NCI-H187 (cell line): ENCODE measurements at regions not wholly inside any gene's neighbourhood (a gene's known extent, or its start where the extent isn't known, plus 50 kb on each side); places are given as distances from the start of the nearest gene placed in this dataset.
"Not testable (repeated sequence)": the region's sequence is repeated elsewhere in the genome, so short reads cannot be mapped to it uniquely, and the experiment has no call there.

Experiments
- DNase-seq, 2 experiments: peaks; one replicate each; lab custom pipeline; 2025; lab: John Stamatoyannopoulos, UW

DNA sequence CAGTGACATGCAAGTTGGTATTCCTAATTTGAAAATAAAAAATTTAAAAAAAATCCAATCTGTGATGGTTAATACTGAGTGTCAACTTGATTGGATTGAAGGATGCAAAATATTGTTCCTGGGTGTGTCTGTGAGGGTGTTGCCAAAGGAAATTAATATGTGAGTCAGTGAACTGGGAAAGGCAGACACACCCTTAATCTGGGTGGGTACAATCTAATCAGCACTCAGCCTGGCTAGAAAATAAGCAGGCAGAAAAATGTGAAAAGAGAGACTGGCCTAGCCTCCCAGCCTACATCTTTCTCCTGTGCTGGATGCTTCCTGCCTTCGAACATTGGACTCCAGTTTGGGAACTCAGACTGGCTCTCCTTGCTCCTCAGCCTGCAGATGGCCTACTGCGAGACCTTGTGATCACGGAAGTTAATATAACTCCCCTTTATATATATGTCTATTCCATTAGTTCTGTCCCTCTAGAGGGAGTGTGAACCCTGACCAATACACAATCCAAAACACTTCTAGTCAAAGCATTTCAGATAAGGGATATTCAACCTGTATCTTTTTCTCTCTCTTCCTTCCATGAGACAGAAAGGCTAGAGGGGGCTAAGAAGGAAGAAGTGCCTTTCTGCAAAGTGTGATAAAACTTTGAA, 712.9 kb upstream of the ADGRL3 start:
- not testable (repeated sequence) for DNase-seq

DNA sequence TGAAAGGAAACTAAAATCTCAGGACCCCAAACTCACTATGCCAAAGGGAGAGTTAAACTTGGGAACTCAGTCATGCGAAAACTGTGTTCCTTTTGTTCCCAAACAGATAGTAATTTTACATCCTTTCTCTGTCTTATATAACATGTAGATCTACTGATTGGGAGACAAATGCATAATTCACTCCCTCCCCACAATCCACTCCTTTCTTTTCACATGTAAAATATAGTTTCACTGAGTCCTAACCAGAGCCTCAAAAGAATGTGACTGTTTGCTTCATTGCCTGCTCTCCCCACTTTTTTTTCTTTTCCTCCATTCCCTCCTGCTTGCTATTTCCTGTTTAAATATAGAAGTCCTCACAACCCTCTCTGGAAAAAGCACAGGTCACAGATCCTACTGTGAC, 699.3 kb upstream of the ADGRL3 start:
- DNase-seq: no peak

DNA sequence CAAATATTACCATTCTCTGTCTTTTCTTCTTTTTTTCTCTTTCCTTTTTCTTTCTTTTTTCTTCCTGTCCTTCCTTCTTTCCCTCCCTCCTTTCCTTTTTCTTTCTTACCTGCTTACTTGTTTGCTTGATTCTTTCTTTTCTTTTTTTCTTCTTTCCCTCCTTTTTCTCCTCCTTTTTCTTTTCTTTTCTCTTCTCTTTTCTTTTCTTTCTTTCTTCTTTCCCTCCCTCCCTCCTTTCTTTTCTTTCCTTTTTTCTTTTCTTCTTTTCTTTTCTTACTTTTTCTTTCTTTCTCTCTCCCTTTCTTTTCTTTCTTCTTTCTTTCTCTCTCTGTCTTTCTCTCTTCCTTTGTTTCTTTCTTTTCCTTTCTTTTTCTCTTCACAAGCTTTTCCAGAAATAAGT, 697.4 kb upstream of the ADGRL3 start:
- DNase-seq: no peak

DNA sequence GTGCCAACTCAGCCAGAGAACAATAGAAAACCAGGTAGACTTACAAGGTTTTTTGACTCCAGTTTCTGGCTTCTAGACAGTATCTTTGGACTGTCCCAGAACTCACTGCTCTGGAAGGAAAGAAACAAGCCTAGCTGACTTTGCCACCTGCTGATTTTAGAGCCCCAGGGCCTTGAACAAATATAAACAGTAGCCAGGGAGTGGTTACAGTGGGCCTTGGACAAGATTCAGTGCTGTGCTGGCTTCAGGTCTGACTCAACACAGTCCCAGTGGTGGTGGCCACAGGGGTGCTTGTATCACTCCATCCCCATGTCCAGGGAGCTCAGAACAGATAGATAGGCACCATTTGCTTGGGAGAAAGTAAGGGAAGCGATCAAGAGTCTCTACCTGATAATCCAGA, 694.1 kb upstream of the ADGRL3 start:
- no peak for DNase-seq

DNA sequence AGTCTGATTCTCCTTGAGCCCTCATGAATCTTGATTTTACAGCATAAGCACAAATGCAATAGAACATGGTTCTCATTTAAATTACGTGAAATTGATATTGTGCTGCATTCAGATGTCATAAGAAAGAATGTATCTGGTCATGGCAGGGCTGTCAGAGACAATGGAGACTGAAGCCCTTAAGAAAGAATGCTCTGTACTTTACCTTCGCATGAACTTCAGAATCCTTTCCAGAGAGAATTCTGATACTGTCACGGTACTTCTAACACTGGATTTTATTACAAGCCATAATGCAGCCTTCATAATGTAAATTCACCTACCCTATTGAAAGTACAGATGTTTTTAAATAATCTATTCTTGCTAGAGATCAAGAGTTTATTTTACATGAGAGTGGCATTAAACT, 677.9 kb upstream of the ADGRL3 start:
- DNase-seq: no peak

DNA sequence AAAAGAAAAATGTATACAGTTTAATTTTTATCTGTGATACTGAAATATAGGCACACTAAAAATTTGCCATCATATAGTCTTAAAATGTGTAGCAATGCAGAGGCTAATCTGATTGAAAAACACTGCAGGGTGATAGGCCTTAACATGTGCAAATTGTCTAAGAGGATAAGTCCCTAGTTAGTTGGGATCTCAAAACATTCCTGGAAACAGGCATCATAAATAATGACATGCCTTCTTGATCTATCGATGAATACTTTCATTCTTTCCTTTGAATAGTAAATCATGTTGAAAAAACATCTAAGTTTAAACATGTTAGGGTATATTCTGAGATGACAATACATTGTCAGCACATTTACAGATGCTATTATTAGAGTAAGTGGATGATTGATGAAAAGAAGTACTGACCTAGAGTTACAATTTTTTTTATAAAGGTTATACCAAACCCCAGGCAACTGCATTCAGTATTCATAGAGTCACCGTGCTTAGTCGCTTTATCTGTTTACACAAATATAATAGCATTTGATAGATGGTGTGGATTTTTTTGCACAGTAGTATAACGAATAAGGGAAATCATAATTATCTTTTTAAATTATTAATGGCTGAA, 668.2 kb upstream of the ADGRL3 start:
- DNase-seq: no peak

DNA sequence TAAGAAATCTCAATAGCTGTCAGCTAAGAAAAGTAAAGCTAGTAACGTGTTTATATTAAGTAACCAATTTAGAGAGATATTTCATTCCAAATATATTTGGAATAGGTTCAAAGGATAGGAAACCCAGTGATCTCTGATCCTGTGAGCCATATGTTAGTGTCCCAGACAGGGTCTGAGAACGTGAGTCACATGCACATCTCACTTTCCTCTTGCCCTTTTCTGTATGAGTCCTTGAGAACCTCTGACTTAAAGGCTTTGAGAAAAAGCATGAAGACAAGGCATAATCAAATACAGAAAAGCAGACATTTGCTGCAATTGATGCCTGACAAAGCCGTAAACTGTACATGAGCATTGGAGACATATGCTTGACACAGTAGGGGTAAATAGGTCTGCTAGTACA, 655.1 kb upstream of the ADGRL3 start:
- no peak for DNase-seq

DNA sequence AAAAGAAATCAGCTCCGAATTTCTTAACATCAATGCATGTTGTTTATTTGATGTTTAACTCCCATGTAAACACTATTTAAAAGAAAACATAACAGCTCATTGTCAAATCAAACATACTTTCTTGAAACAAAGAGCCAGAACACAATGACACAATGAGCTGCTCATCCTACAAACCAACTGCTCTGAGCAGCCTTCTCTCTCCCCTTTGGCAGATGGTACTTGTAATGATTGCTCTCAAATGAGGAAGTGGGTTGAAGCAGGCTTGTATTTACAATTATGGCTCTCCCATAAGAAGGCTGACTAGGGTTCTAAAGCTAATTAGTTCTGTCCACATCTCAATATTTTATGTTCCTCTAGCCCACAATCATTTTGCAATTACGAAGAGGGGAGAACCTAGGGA, 637.8 kb upstream of the ADGRL3 start:
- no peak for DNase-seq

DNA sequence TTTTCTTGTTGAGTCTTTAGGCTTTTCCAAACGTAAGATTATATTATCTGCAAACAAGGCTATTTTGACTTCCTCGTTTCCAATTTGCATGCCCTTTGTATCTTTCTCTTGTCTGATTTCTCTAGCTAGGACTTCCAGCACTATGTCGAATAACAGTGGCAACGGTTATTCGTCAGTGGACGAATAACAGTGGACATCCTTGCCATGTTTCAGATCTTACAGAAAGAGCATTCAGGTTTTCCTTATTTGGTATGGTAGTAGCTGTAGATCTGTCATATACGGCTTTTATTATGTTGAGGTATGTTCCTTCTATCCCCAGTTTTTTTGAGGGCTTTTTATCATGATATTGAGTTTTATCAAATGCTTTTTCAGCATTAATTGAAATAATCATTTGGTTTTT, 634.6 kb upstream of the ADGRL3 start:
- no peak for DNase-seq

DNA sequence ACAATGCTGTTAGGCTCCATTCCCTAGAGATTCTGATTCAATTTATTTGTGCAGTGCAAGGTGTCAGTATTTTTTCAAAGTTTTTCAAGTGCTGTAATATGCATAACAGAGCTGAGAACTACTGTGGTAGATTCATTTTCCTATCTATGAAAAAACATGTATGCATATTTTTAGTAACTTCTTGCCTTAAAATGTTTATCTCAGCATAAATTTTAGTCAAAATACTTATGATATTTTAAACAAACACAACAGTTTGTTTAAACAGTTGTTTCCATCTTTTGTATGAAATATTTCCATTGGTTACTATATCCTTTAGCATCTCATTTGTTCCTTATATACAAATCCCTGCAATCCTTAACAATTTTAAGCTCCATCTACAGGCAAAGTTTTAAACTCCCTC, 624.8 kb upstream of the ADGRL3 start:
- no peak for DNase-seq

DNA sequence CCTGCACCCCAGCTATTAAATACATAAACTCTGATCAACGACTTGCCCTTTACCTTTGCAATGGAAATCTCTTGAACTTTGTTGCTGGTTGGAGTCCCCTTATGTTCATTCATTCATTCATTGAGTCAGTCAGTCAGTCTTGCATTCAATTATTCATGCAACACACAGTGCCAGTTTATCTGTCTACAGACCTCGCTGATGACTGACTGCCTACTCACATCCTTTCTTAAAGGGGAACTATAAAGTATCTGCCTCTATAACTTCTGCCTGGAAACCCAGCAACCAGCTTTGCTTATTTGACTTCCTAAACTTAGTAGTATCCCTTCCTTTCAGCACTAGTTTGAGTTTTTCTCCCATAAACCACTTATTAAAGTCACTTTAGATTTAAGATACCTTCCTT, 620.8 kb upstream of the ADGRL3 start:
- no peak for DNase-seq

DNA sequence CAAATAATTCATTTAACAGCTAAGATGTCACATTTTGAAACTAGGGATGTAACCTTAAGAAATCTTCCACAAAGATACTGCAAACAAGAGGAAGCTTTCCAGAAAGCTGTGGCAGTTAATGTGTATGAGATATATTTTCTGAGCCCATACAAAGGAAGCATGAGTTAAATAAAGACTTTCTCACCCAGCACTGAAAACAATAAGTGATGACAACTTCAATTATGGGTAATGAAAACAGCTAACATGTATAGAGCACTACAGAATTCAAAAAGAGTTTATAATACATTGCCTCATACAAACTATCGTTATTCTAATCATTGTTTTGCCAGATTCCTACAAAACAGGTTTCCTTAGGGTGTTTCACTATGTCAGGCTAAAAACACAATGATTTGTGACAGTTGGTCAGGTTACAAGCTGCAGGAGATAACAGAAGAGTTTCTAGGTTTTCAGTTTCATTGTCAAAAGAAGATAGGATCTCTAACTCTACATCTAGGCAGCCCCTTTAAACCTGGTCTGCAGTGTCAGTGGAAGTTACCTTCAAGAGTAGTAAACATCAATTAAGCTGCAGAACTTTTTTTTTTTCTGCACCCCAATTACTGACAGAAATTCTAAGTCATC, 618.1 kb upstream of the ADGRL3 start:
- no peak for DNase-seq

DNA sequence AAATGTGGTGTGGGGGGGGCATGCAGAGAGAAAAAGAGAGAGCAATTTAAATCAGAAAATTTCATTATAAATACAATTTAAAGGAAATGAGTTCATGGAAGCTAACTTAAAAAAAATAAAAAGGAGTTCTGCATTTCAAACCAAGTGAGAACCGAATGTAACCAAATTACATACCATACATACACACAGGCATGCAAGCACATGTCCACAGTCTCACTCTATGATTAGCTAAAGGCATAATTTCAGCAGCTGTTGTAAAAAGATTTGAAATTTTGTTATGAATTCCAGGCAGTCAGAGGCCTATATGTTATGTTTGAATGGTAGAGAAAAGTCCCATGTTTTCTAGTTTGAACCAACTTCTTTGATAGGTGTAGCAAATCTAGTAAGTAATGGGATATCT, 611.6 kb upstream of the ADGRL3 start:
- no peak for DNase-seq

DNA sequence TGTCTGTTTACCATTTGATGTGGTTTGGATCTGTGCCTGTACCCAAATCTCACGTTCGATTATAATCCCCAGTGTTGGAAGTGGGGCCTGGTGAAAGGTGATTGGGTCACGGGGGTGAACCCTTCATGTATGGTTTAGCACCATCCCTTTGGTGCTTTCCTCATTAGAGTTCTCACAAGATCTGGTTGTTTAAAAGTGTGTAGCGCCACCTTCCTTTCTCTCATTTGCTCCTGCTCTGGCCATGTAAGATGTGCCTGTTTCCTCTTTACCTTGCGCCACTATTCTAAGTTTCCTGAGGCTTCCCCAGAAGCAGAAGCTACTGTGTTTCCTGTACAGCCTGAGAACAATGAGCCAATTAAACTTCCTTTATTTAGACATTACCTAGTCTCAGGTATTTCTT, 610.7 kb upstream of the ADGRL3 start:
- DNase-seq: no peak

DNA sequence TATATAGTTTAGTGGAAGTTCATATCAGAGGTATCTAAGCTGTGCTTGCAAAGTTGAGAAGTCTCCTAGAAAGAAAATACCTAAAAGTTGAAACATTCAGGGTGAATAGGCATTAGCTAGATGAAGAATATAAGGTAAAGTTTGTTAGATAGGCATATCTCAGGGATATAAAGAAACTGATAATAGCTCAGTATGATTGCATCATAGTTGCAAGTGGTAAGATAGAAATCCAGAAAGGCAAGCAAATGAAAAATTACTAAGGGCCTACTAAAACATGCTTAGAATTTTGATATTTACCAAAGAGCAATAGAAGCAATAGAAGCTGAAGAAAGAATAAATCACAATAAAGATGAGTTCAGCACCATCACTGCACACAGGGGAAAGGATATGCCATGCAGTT, 610.0 kb upstream of the ADGRL3 start:
- no peak for DNase-seq

DNA sequence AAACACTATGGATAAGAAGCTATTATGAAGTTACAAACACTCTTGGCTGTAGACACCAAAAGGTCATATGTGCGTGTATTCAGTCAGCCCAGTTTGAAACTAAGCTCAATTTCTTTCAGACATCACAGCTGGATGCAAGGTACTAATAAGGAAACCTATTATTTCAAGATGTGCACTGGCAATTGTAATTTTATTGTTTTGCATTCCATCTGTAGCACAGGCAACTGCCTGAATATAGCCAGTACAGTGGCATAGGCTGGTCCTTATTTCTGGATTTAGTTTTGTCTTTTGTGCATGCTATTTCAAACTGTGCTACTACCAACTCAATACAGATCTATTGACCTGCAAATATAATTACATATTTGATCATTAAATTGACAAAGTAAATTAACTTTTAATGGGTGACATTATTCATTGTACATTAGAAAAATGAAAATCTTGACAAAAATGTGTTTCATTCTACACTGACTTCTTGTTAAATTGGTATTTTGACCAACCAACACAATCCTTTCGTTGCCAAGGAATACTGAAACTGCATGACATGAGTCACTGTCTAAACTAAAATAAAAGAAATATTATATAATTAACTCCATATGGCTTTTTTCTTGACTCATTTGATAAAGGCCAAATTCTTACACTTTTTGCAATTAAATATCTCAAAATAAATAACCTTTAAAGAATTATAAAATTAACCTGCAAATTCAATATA, 594.3 kb upstream of the ADGRL3 start:
- no peak for DNase-seq

DNA sequence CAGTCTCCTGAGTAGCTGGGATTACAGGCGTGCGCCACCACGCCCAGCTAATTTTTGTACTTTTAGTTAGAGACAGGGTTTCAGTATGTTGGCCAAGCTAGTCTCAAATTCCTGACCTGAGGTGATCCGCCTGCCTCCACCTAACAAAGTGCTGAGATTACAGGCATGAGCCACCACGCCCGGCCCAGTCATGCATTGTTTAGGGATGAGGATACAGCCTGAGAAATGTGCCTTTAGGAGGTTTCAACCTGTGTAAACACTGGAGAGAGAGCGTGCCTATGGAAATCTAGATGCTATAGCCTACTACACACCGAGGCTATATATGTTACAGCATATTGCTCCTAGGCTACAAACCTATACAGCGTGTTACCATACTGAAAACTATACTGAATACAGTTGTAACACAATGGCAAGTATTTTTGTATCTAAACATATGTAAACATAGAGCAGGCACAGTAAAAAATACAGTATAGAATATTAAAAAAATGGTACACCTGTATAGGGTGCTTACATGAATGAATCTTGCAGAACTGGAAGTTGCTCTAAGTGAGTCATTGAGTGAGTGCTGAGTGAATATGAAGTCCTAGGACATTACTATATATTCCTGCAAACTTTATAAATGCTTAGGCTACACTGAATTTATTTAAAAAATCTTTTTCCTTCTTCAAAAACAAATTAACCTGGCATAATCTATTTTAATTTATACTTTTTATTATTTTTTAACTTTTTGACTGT, 588.2 kb upstream of the ADGRL3 start:
- DNase-seq: no peak

DNA sequence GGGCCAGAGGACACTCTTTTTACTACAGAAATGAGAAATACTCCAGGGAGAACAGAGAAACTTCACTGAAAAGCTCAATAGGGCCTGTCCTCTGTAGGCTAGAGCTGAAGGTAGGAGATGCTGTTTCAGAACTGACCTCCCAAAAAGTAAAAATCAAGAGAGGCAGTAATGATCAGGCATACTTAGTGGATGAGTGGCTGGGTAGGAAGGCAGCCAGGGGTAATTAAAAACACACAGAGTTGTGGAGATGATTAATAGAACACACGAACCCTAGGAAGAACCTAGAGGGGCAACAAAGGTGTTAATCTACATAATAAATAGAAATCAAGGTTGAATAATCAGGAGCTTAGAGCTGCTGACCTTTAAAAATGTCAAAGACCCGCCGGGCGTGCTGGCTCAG, 582.4 kb upstream of the ADGRL3 start:
- no peak for DNase-seq

DNA sequence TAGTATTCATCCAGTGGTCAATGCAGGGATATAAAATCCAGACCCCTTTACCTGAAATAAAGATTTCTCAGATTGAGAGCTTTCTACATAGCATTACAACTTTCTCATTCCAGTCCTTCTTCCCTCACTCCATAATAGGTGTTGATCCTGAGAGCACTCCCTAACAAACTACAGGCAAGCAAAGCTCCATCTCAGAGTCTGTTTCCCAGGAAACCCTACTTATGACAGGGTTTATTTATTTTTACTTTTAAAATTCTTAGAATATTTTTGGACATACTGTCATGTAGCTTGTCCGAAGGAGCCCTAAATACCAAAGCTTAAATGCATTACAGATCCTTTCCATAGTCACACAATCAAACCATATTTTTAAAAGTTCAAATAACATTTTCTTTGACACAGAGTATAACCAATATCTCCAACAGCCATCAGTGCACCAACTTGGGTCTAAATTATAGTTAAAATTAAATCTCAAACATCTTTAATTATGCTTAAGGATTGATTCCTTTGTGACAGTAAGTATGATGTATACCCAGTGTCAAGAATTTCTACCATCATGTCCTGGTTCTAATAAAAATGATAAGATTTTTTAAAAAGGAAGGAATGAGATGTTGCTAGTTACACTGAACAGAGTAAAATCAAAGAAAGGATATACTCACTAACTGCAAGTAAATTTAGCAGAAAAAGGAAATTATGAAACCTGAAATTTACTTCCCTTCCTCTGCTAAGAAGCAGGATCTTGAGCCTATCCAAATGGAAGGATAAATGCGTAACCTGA, 580.4 kb upstream of the ADGRL3 start:
- DNase-seq: no peak

DNA sequence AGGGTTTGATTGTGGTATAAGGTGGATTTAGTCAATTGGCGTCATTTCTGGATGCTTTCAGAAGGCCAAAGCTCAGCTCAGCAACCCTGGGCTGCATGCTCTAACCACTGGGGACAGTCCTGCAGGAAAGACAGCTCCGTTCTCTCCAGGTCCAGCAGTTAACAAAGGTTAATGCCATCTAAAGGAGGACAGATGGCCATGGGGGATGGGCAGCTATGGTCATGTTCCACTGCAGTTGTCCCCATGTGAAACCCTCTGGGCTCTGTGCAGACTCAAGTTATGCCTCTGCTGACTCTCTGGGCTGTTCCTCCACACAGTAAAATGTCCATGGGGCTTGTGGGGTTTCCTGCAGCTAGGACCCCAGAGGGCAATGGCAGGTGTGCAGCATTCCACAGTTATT, 562.1 kb upstream of the ADGRL3 start:
- no peak for DNase-seq

DNA sequence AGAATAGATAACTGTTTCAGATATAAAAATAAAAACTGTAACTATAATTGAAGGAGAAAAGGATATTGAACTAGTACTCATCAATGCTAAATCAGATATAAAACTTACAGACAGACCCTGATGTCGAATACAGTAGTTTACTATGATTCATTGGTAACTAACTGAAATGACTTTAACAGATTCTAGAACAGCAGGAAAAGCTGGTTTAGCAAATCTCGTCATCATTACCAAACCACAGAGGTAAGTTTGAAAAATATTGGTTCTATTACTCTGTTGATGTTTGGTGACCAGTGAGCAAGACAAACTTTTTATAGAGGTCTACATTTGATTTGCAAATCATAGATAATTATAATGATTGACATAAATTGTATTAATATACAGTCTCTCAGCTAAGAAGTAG, 551.4 kb upstream of the ADGRL3 start:
- DNase-seq: no peak

DNA sequence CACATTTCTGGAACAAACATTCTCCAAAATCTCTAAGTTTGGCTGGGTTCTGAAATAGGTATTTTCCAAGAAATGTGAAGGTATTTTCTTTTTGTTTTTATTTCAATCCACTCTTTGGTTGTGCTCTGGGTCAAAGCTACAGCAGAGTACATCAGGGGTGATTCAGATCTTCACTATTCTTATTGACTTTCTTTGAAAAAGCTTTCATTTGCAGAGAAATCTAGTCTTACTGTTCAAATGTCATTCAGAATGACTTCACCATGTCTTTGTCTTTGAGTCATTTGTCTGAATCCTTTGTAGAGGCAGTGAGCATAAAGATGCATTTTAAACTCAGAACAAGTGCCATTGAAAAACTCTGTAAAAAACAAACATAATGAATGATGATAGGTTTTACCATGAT, 547.2 kb upstream of the ADGRL3 start:
- no peak for DNase-seq
